BLaER1 treated with 17β-estradiol and CSF1 and Interleukin-3, amounts not matched to agents 10 nM and 100 nM (cell line): ENCODE measurements at regions not wholly inside any gene's neighbourhood (a gene's known extent, or its start where the extent isn't known, plus 50 kb on each side); places are given as distances from the start of the nearest gene placed in this dataset.

Experiments
- H3K27ac ChIP-seq, 11 experiments: shearing (Covaris generic); formaldehyde crosslinking; 2 replicates each; pipeline ENCODE4 v1.8.1; 2022
- H3K27me3 ChIP-seq, 11 experiments: shearing (Covaris generic); formaldehyde crosslinking; 2 replicates each; pipeline ENCODE4 v1.8.1; 2022
- H3K36me3 ChIP-seq, 11 experiments: shearing (Covaris generic); formaldehyde crosslinking; 2 replicates each; pipeline ENCODE4 v1.8.1; 2022
- H3K4me1 ChIP-seq, 10 experiments: shearing (Covaris generic); formaldehyde crosslinking; 2 replicates each; pipeline ENCODE4 v1.8.1; 2022
- H3K4me2 ChIP-seq, 11 experiments: shearing (Covaris generic); formaldehyde crosslinking; 2 replicates each; pipeline ENCODE4 v1.8.1; 2022
- H3K4me3 ChIP-seq, 10 experiments: shearing (Covaris generic); formaldehyde crosslinking; 2 replicates each; pipeline ENCODE4 v1.8.1; 2022
- H3K9ac ChIP-seq, 11 experiments: shearing (Covaris generic); formaldehyde crosslinking; 2 replicates each; pipeline ENCODE4 v1.8.1; 2022
- H3K9me3 ChIP-seq, 11 experiments: shearing (Covaris generic); formaldehyde crosslinking; replicated peaks in 1 of 11; 2 replicates each; pipeline ENCODE4 v1.8.1; 2022
- H4K20me1 ChIP-seq, 11 experiments: shearing (Covaris generic); formaldehyde crosslinking; 2 replicates each; pipeline ENCODE4 v1.8.1; 2022
- Cebpa-rat ChIP-seq, 11 experiments: shearing (Covaris generic); IDR thresholded peaks; 2 replicates each; pipeline ENCODE4 v1.8.1; 2022

DNA sequence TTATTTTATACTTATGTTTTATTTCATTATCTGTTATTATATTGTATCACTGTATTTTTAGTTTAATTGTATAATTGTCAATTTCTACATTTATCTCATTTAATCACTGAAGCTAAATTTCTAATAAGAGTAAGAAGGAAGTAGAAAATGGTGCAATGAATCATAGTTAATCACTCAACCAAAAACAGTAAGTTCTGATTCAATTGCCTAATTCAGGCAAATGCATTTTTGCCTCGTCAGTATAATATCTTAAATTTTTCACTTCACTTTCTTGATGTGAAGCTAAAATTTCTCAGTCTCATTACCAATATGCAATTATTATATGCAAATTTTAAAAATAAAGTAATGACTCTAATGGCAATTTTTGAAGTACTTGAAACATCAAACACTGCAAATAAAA lies 340.5 kb upstream of the USP15 start:
- no peaks in the 10 kb centered on the region for H3K27me3 ChIP-seq
- no peaks in the 10 kb centered on the region for H4K20me1 ChIP-seq
- H3K9me3 ChIP-seq: no peaks in the 10 kb centered on the region
- TF ChIP-seq Cebpa-rat (IDR thresholded peaks at IDR 0.05): no peak
- no peaks in the 10 kb centered on the region for H3K36me3 ChIP-seq
- H3K27ac ChIP-seq: no peak overlapping the region
- H3K9ac ChIP-seq: no peak overlapping the region
- peak overlapping the region in 3 of 11 experiments; percentile 27 to 49 (median 32); a peak in 2 of 22 replicates for H3K4me2 ChIP-seq
- peaks cover 0 to 42% (median 0%) of the 10 kb centered on the region in 10 experiments; a peak in 6 of 20 replicates for H3K4me1 ChIP-seq
- no peak overlapping the region for H3K4me3 ChIP-seq

DNA sequence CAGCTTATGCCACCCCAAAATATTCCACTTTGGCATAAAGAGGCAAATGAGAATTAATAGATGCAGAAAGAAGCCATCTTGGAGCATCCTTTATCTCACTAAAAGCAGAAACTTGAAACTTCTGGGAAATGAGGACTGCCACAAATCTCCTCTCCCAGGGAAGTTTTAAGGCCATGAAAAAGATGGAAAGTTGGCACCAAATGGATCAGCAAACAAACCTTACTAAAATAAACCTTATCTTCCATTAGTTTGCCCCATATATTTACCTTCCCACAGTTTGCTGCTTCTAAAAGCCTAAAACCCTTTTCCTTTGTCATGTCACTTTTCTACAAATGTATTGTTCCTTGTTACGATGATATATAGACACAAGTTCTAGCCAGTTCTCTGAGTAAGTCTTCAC lies 340.0 kb upstream of the USP15 start:
- peaks cover 0 to 41% (median 0%) of the 10 kb centered on the region in 10 experiments; a peak in 6 of 20 replicates for H3K4me1 ChIP-seq
- H3K27me3 ChIP-seq: no peaks in the 10 kb centered on the region
- no peaks in the 10 kb centered on the region for H4K20me1 ChIP-seq
- no peak overlapping the region for H3K4me3 ChIP-seq
- TF ChIP-seq Cebpa-rat (IDR thresholded peaks at IDR 0.05): no peak
- H3K9ac ChIP-seq: no peak overlapping the region
- no peaks in the 10 kb centered on the region for H3K9me3 ChIP-seq
- H3K4me2 ChIP-seq: peak overlapping the region in 3 of 11 experiments; percentile 21 to 34 (median 27); a peak in 3 of 22 replicates
- H3K36me3 ChIP-seq: no peaks in the 10 kb centered on the region
- H3K27ac ChIP-seq: no peak overlapping the region

DNA sequence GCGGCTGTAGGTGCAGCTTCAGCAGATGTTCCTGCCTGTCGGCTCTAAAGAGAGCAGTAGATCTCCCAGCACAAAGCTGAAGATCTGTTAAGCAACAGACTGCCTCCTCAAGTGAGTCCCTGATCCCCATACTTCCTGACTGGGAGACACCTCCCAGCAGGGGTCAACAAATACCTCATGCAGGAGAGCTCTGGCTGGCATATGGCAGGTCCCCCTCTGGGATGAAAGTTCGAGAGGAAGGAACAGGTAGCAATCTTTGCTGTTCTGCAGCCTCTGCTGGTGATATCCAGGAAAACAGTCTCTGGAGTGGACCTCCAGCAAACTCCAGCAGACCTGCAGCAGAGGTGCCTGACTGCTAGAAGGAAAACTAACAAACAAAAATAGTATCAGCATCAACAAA lies 337.1 kb upstream of the USP15 start:
- H3K4me1 ChIP-seq: peaks cover 0 to 36% (median 0%) of the 10 kb centered on the region in 10 experiments; a peak in 6 of 20 replicates
- H3K4me2 ChIP-seq: no peak overlapping the region
- no peak overlapping the region for H3K9ac ChIP-seq
- H3K9me3 ChIP-seq: peaks cover 0 to 10% (median 0%) of the 10 kb centered on the region in 11 experiments; a peak in 2 of 22 replicates
- no peaks in the 10 kb centered on the region for H4K20me1 ChIP-seq
- H3K27ac ChIP-seq: no peak overlapping the region
- TF ChIP-seq Cebpa-rat (IDR thresholded peaks at IDR 0.05): no peak
- no peaks in the 10 kb centered on the region for H3K36me3 ChIP-seq
- H3K27me3 ChIP-seq: no peaks in the 10 kb centered on the region
- no peak overlapping the region for H3K4me3 ChIP-seq

DNA sequence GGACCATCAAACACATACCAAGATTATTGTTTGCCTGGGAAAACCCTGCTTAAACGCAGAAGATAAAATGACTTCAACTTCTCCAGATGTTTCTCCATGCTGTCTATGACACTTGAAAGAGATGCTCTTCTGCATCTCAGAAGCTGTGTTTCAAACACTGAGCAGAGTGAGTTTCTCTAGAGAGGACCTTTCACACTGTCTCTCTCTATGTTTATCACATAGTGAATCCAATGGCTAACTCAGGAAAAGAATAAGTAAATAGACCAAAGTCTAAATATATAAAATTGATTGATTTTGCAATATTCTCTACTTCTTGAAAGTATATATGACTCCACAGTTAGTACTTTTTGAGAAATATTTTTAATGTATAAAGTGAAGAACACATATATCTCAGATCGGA lies 325.6 kb upstream of the USP15 start:
- no peak overlapping the region for H3K4me2 ChIP-seq
- H3K27ac ChIP-seq: no peak overlapping the region
- peaks cover 0 to 4% (median 0%) of the 10 kb centered on the region in 11 experiments; a peak in 1 of 22 replicates for H3K9me3 ChIP-seq
- H3K4me3 ChIP-seq: no peak overlapping the region
- no peaks in the 10 kb centered on the region for H4K20me1 ChIP-seq
- H3K4me1 ChIP-seq: no peaks in the 10 kb centered on the region
- no peaks in the 10 kb centered on the region for H3K27me3 ChIP-seq
- no peak for TF ChIP-seq Cebpa-rat (IDR thresholded peaks at IDR 0.05)
- no peaks in the 10 kb centered on the region for H3K36me3 ChIP-seq
- H3K9ac ChIP-seq: no peak overlapping the region

DNA sequence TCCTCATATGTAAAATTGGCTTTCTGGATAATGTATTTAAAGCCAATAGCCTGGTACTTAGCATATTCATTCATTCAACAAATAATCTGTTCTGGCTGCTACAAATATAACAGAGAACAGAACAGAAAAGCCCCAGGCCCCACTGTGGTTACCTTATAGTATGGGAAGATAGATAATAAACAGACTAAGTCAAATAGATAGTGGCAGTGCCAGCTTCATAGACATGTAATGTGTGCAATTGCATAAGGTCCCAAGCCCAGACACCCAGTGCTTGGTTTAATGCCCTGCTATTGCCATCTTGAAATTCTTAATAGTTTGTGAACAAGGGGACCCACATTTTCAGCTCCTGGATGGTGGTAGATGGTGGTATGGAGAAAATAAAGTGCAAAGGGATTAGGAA lies 320.2 kb upstream of the USP15 start:
- Histone ChIP-seq H3K27me3 (no peaks in the 10 kb centered on the region), H3K27ac (no peak overlapping the region), H3K9me3 (peaks cover 0 to 4% (median 0%) of the 10 kb centered on the region in 11 experiments; a peak in 1 of 22 replicates), H3K9ac (no peak overlapping the region), H3K4me2 (no peak overlapping the region), H3K4me1 (no peaks in the 10 kb centered on the region), H3K4me3 (no peak overlapping the region), H3K36me3 (no peaks in the 10 kb centered on the region), H4K20me1 (no peaks in the 10 kb centered on the region)
- TF ChIP-seq Cebpa-rat (IDR thresholded peaks at IDR 0.05): no peak

DNA sequence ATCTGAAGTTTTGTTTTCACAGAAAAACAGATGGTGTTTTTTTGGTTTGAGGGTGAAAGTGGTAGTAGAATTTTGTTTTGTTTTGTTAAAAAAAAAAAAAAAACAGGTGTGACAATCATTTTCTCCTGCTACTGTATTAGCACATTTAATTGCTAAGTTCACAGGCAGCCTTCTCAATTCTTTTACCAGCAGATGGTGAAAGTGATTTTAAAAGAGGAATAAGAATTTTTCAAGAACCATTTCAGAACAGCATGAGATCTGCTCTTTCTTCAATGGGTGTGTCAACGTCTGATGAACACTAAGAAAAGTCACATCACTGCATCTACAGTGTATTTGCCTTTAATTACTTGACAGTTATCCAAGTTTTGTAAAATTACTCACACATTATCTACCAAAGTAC lies 303.7 kb upstream of the USP15 start:
- no peak overlapping the region for H3K4me2 ChIP-seq
- no peak overlapping the region for H3K4me3 ChIP-seq
- no peak for TF ChIP-seq Cebpa-rat (IDR thresholded peaks at IDR 0.05)
- H3K36me3 ChIP-seq: no peaks in the 10 kb centered on the region
- H3K4me1 ChIP-seq: no peaks in the 10 kb centered on the region
- H4K20me1 ChIP-seq: no peaks in the 10 kb centered on the region
- no peak overlapping the region for H3K27ac ChIP-seq
- no peaks in the 10 kb centered on the region for H3K9me3 ChIP-seq
- no peaks in the 10 kb centered on the region for H3K27me3 ChIP-seq
- H3K9ac ChIP-seq: no peak overlapping the region

DNA sequence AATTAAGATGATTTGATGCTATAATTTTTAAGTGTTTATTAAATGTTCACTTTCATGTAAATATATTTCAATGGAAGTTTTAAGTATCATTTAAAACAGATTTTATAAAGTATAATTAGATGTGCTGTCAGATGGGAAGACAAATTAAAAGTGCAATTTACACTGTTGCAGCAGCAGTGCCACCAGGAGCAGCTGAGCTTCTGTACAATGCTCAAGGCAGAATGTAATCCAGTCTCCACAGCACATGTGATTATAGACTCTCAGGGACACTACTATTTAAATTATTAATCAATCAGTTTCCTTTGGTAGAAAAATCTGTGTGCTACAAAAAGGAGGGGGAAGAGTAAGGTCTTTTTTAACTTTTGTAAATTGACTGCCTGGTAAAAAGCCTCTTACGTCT lies 285.7 kb upstream of the USP15 start:
- TF ChIP-seq Cebpa-rat (IDR thresholded peaks at IDR 0.05): no peak
- Histone ChIP-seq H3K27ac (no peak overlapping the region), H3K4me3 (no peak overlapping the region), H3K4me1 (no peaks in the 10 kb centered on the region), H4K20me1 (no peaks in the 10 kb centered on the region), H3K9me3 (no peaks in the 10 kb centered on the region), H3K4me2 (no peak overlapping the region), H3K36me3 (no peaks in the 10 kb centered on the region), H3K9ac (no peak overlapping the region), H3K27me3 (no peaks in the 10 kb centered on the region)

DNA sequence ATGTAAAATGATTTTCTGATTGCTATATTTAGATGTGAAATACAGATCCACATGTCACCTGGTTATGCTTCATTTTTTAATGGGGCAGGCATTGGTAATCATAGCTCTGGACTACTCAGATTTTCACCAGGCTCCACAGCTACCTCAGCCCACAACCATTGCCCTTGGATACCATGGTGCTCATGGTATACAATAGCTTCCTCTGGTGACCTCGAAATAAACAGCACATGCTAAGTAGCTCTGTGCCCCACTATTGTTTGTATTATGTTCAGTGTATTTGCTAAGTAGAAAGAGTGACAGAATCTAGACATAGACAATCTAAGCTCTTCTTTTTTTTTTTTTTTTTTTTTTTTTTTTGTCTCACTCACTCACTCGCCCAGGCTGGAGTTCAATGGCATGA lies 274.4 kb upstream of the USP15 start:
- peaks cover 0 to 2% (median 0%) of the 10 kb centered on the region in 11 experiments; a peak in 1 of 22 replicates for H3K9me3 ChIP-seq
- no peak overlapping the region for H3K9ac ChIP-seq
- H3K27me3 ChIP-seq: no peaks in the 10 kb centered on the region
- H3K4me1 ChIP-seq: no peaks in the 10 kb centered on the region
- H3K36me3 ChIP-seq: no peaks in the 10 kb centered on the region
- H3K4me3 ChIP-seq: no peak overlapping the region
- no peaks in the 10 kb centered on the region for H4K20me1 ChIP-seq
- no peak overlapping the region for H3K27ac ChIP-seq
- H3K4me2 ChIP-seq: no peak overlapping the region
- TF ChIP-seq Cebpa-rat (IDR thresholded peaks at IDR 0.05): no peak

DNA sequence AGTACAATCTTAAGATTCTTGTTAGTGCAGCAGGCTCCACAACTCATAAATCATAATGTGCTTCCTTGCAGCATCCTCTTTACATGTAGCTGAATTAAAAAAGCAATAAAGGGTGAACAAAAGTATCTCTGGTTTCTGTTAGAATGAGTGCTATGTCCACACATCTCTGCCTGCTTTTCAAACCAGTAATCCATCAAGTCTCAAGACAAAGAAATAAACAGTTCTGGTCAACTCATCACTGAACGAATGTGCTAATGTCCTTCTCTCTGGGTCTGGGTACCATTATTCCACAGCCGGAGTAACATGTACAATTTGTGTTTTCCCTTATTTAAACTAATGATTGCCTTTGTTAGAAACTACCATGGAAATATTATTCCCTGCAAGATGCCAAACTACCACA lies 273.0 kb upstream of the USP15 start:
- no peak for TF ChIP-seq Cebpa-rat (IDR thresholded peaks at IDR 0.05)
- Histone ChIP-seq H3K9me3 (no peaks in the 10 kb centered on the region), H3K4me1 (peaks cover 0 to 13% (median 4%) of the 10 kb centered on the region in 10 experiments; a peak in 7 of 20 replicates), H3K4me2 (no peak overlapping the region), H3K36me3 (no peaks in the 10 kb centered on the region), H3K27me3 (no peaks in the 10 kb centered on the region), H3K4me3 (no peak overlapping the region), H4K20me1 (no peaks in the 10 kb centered on the region), H3K9ac (no peak overlapping the region), H3K27ac (no peak overlapping the region)

DNA sequence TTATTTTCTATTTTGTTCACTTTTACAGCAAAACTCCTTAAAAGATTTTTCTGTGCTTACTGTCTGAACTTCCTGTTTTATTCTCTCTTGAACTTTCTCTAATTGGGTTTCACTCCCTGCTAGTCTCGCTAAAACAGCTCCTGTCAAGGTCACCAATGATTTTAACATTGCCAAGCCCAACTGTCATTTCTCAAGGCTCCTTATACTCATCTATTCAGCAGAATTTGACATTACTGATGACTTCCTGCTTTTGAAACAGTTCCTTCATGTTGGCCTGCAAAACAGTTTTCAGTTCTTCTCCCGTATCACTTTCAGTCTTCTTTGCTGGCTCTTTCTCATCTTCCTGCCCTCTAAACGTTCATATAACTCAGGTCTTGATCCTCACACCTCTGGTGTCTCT lies 268.5 kb upstream of the USP15 start:
- H3K27ac ChIP-seq: no peak overlapping the region
- peak overlapping the region in 6 of 11 experiments; percentile 5 to 74 (median 38); a peak in 10 of 22 replicates for H3K4me2 ChIP-seq
- no peak for TF ChIP-seq Cebpa-rat (IDR thresholded peaks at IDR 0.05)
- H3K4me1 ChIP-seq: peaks cover 0 to 25% (median 4%) of the 10 kb centered on the region in 10 experiments; a peak in 7 of 20 replicates
- no peak overlapping the region for H3K9ac ChIP-seq
- H3K36me3 ChIP-seq: no peaks in the 10 kb centered on the region
- H3K27me3 ChIP-seq: no peaks in the 10 kb centered on the region
- H4K20me1 ChIP-seq: no peaks in the 10 kb centered on the region
- H3K9me3 ChIP-seq: no peaks in the 10 kb centered on the region
- H3K4me3 ChIP-seq: no peak overlapping the region
